ENCODE measurements at regions not wholly inside any gene's neighbourhood (a gene's known extent, or its start where the extent isn't known, plus 50 kb on each side); places are given as distances from the start of the nearest gene placed in this dataset.

DNA sequence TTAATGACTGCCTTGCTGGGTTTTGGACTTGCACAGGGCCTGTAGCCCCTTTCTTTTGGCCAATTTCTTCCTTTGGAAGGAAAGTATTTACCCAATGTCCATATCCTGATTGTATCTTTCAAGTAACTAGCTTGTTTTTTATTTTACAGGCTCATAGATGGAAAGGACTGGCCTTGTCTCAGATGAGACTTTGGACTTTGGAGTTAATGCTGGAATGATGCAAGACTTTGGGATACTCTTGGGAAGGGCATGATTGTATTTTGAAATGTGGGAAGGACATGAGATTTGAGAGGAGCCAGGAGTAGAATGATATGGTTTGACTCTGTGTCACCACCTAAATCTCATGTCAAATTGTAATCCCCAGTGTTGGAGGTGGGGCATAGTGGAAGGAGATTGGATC is 140.1 kb downstream of the C1orf94 start:
- Mint-ChIP-seq H3K4me3 (no peak overlapping the region), H3K27ac (no peak overlapping the region), H3K4me1 (peaks cover 8% of the 10 kb centered on the region), H3K27me3 (ENCODE audit: low read depth) (no peaks in the 10 kb centered on the region), H3K36me3 (no peaks in the 10 kb centered on the region), H3K9me3 (peaks cover 60% of the 10 kb centered on the region)
- TF ChIP-seq, protein P1, sequence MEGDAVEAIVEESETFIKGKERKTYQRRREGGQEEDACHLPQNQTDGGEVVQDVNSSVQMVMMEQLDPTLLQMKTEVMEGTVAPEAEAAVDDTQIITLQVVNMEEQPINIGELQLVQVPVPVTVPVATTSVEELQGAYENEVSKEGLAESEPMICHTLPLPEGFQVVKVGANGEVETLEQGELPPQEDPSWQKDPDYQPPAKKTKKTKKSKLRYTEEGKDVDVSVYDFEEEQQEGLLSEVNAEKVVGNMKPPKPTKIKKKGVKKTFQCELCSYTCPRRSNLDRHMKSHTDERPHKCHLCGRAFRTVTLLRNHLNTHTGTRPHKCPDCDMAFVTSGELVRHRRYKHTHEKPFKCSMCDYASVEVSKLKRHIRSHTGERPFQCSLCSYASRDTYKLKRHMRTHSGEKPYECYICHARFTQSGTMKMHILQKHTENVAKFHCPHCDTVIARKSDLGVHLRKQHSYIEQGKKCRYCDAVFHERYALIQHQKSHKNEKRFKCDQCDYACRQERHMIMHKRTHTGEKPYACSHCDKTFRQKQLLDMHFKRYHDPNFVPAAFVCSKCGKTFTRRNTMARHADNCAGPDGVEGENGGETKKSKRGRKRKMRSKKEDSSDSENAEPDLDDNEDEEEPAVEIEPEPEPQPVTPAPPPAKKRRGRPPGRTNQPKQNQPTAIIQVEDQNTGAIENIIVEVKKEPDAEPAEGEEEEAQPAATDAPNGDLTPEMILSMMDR (IDR thresholded peaks at IDR 0.05; ENCODE audit: unreplicated experiment), result no peak
- DNase-seq (ENCODE audit: low spot score in 2 of 2, unreplicated experiment in 2 of 2), result no peak

DNA sequence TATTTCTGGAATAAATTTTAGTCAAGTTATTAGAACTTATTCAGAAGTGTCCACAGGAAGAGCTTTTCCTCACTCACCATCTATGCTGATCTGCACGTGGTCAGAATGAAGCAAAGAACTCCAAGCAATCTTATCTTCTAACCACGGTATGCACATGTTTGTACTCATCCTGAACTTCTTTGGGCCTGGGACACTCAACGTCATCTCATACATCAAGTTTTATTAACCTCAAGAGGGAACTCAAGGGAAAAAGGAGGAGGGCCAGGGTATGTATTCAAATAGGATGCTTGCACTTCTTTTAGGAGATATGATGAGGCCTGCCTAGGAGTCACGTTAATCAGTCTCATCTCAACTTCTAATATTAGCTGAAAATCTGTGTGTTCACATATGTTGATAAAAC is 142.5 kb downstream of the C1orf94 start:
- H3K9me3 Mint-ChIP-seq, result peaks cover 39% of the 10 kb centered on the region
- H3K4me3 Mint-ChIP-seq, result no peak overlapping the region
- H3K4me1 Mint-ChIP-seq, result peaks cover 8% of the 10 kb centered on the region
- H3K27me3 Mint-ChIP-seq (ENCODE audit: low read depth), result no peaks in the 10 kb centered on the region
- H3K27ac Mint-ChIP-seq, result no peak overlapping the region
- no peaks in the 10 kb centered on the region for H3K36me3 Mint-ChIP-seq
- DNase-seq (ENCODE audit: low spot score in 2 of 2, unreplicated experiment in 2 of 2), result no peak
- TF ChIP-seq, protein P1 (IDR thresholded peaks at IDR 0.05; ENCODE audit: unreplicated experiment), result no peak

DNA sequence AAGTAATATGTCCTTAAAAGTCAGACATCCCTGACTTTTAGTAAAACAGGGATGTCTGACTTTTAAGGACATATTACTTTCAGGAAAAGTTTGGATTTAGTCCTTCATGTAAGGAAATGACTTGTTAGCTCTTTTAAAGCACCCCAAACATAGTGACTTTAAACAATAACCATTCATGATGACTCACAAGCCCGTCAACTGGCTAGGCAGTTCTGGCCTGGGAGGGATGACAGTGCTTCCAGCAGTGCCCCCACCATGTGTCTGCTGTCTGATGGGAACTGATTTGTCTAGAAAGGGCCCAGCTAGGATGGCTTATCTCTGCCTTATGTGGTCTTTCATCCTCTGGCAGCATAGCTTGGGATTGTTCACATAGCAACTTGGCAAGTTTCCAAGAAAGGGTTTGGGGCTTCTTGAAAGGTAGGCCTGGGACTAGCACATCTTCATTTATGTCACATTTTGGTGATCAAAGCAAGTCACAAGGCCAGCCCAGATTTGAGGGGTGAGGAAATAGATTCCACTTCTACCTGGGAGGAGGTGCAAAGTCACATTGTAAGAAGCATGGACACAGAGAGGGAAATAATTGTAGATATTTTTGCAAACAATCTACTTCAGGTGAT is 143.5 kb downstream of the C1orf94 start:
- no peaks in the 10 kb centered on the region for H3K27me3 Mint-ChIP-seq (ENCODE audit: low read depth)
- no peak overlapping the region for H3K4me3 Mint-ChIP-seq
- H3K36me3 Mint-ChIP-seq, result no peaks in the 10 kb centered on the region
- TF ChIP-seq, protein P1 (IDR thresholded peaks at IDR 0.05; ENCODE audit: unreplicated experiment), result no peak
- DNase-seq (ENCODE audit: low spot score in 2 of 2, unreplicated experiment in 2 of 2), result no peak
- peaks cover 8% of the 10 kb centered on the region for H3K4me1 Mint-ChIP-seq
- no peak overlapping the region for H3K27ac Mint-ChIP-seq
- peaks cover 31% of the 10 kb centered on the region for H3K9me3 Mint-ChIP-seq

DNA sequence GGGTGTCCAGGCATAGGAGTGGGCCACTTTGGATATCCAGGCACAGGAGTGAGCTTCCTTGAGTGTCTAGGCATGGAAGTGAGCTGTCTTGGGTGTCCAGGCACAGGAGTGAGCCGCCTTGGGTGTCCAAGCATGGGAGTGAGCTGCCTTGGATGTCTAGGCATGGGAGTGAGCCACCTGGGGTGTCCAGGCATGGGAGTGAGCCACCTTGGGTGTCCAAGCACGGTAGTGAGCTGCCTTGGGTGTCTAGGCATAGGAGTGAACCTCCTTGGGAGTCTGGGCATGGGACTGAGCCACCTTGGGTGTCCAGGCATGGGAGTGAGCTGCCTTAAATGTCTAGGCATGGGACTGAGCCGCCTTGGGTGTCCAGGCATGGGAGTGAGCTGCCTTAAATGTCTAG is 146.3 kb downstream of the C1orf94 start:
- peaks cover 11% of the 10 kb centered on the region for H3K9me3 Mint-ChIP-seq
- no peaks in the 10 kb centered on the region for H3K36me3 Mint-ChIP-seq
- peaks cover 3% of the 10 kb centered on the region for H3K27me3 Mint-ChIP-seq (ENCODE audit: low read depth)
- H3K27ac Mint-ChIP-seq, result no peak overlapping the region
- DNase-seq (ENCODE audit: low spot score in 2 of 2, unreplicated experiment in 2 of 2), result no peak
- no peak overlapping the region for H3K4me3 Mint-ChIP-seq
- H3K4me1 Mint-ChIP-seq, result peaks cover 8% of the 10 kb centered on the region
- TF ChIP-seq, protein P1 (IDR thresholded peaks at IDR 0.05; ENCODE audit: unreplicated experiment), result no peak

DNA sequence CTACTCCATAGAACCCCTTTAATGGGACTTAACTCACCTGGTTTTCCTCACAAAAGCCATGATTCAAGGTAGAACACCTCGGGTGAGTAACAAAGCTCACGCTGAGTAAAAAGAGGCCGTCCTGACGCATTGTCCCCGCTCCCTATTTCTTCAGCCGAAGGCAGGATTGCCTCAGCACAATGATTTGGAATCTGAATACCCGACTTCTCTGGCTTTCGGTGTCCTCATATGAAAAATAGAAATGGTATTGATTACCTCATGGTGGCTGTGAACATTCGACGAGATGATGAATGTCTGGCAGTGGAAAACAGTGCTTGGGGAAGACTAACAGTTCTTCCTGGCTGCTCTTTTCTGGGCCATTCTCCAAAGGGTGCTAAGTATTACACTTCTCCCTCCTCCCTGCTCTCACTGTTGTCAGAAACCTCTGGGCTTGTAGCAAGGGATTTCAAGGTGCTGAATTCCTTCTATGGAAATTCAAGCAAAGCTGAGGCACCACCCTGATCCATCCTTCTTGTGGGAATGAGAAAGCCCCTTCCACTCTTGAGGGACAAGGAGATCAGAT is 148.3 kb downstream of the C1orf94 start:
- H3K27ac Mint-ChIP-seq, result no peak overlapping the region
- no peaks in the 10 kb centered on the region for H3K36me3 Mint-ChIP-seq
- H3K4me3 Mint-ChIP-seq, result no peak overlapping the region
- H3K27me3 Mint-ChIP-seq (ENCODE audit: low read depth), result peaks cover 3% of the 10 kb centered on the region
- no peaks in the 10 kb centered on the region for H3K9me3 Mint-ChIP-seq
- H3K4me1 Mint-ChIP-seq, result no peaks in the 10 kb centered on the region
- TF ChIP-seq, protein P1 (IDR thresholded peaks at IDR 0.05; ENCODE audit: unreplicated experiment), result no peak
- DNase-seq (ENCODE audit: low spot score in 2 of 2, unreplicated experiment in 2 of 2), result no peak

All from mesothelial cell of epicardium (in vitro differentiated cells).